Liver (tissue), 2 donors: ENCODE measurements at regions not wholly inside any gene's neighbourhood (a gene's known extent, or its start where the extent isn't known, plus 50 kb on each side); places are given as distances from the start of the nearest gene placed in this dataset.

ENCODE experiments used
- CTCF ChIP-seq: fragments of 150-350 bp; IDR thresholded peaks from 2 replicates; pipeline ENCODE4 v1.5.1; 2017; ENCODE audit warnings: improper control_type of control experiment, low read depth, low read length; ENCODE audit not compliant: missing input control
- REST ChIP-seq: IDR thresholded peaks from 2 replicates; pipeline ENCODE4 v1.6.1; 2016; ENCODE audit warnings: antibody characterized with exemption, mild to moderate bottlenecking
- donor health status: healthy.

- TF ChIP-seq CTCF (no peak), REST (no peak)
Measured at GRCh38 chr12:86950043-86950442, 693.9 kb upstream of the MGAT4C start.
